ENCODE measurements at regions not wholly inside any gene's neighbourhood (a gene's known extent, or its start where the extent isn't known, plus 50 kb on each side); places are given as distances from the start of the nearest gene placed in this dataset.

- CTCF ChIA-PET = no interaction called here
Measured at GRCh38 chr13:44627441-44627840, 51.3 kb upstream of the TSC22D1 start.

GRCh38 chr13:44626176-44626575 lies 50.0 kb upstream of the TSC22D1 start:
- ChIA-PET CTCF (no interaction called here), POLR2A (ENCODE audit: low non-redundant PET) (no interaction called here)
- TF ChIP-seq EZH2 (IDR thresholded peaks at IDR 0.05; ENCODE audit: borderline replicate concordance, low read depth, low read length, poor library complexity, severe bottlenecking) (no peak), CTCF (conservative IDR thresholded peaks at IDR 0.05; ENCODE audit: low read depth, low read length) (no peak)
- Histone ChIP-seq H3K4me1 (ENCODE audit: insufficient read depth, low read length, poor library complexity, severe bottlenecking) (no peaks in the 10 kb centered on the region), H3K9me3 (ENCODE audit: low read depth, low read length, poor library complexity, severe bottlenecking) (no peaks in the 10 kb centered on the region), H3K36me3 (ENCODE audit: insufficient read depth, low read length, poor library complexity, severe bottlenecking) (no peaks in the 10 kb centered on the region), H3K27me3 (replicated peaks; ENCODE audit: insufficient read depth, low read depth, low read length, poor library complexity) (no peaks in the 10 kb centered on the region), H3K27ac (ENCODE audit: low read depth, low read length, poor library complexity, severe bottlenecking) (no peak overlapping the region), H3K4me3 (ENCODE audit: low read depth, low read length, poor library complexity, severe bottlenecking) (no peak overlapping the region)
- intact Hi-C loops (cut with micrococcal nuclease; ENCODE audit: unreplicated experiment) = no loop called here
- no TSS peak for BruUV-seq (replicated peaks)
- no peak for DNase-seq (ENCODE audit: low spot score)

More at GRCh38 chr13:44627441-44627840, 51.3 kb upstream of the TSC22D1 start:
- no peaks in the 10 kb centered on the region for H3K9me3 ChIP-seq (ENCODE audit: low read depth, low read length, poor library complexity, severe bottlenecking)
- DNase-seq (ENCODE audit: low spot score) = no peak
- POLR2A ChIA-PET (ENCODE audit: low non-redundant PET) = no interaction called here
- H3K27ac ChIP-seq (ENCODE audit: low read depth, low read length, poor library complexity, severe bottlenecking) = no peak overlapping the region
- no peaks in the 10 kb centered on the region for H3K4me1 ChIP-seq (ENCODE audit: insufficient read depth, low read length, poor library complexity, severe bottlenecking)
- H3K27me3 ChIP-seq (replicated peaks; ENCODE audit: insufficient read depth, low read depth, low read length, poor library complexity) = no peaks in the 10 kb centered on the region
- no peaks in the 10 kb centered on the region for H3K36me3 ChIP-seq (ENCODE audit: insufficient read depth, low read length, poor library complexity, severe bottlenecking)
- no peak overlapping the region for H3K4me3 ChIP-seq (ENCODE audit: low read depth, low read length, poor library complexity, severe bottlenecking)
- intact Hi-C loops (cut with micrococcal nuclease; ENCODE audit: unreplicated experiment) = no loop called here
- no peak for TF ChIP-seq CTCF (conservative IDR thresholded peaks at IDR 0.05; ENCODE audit: low read depth, low read length)
- no peak for TF ChIP-seq EZH2 (IDR thresholded peaks at IDR 0.05; ENCODE audit: borderline replicate concordance, low read depth, low read length, poor library complexity, severe bottlenecking)
- no TSS peak for BruUV-seq (replicated peaks)
